Cardiac muscle cell (in vitro differentiated cells and primary cell): ENCODE measurements at regions not wholly inside any gene's neighbourhood (a gene's known extent, or its start where the extent isn't known, plus 50 kb on each side); places are given as distances from the start of the nearest gene placed in this dataset.
A peak's percentile ranks its signal among the peaks of the same experiment; 100 is the strongest.

Experiments used
- DNase-seq, 2 donors: peaks; one replicate each; pipeline versions ENCODE4 v3.0.0 to v3.0.0-alpha.2; 2010 to 2017; ENCODE audit warnings: low read depth in 1 of 2, low spot score in 1 of 2
- H3K27ac ChIP-seq: fragments of 200-600 bp; sonication (generic); 2 replicates; pipeline ENCODE4 v1.5.1; 2016
- H3K27me3 ChIP-seq: fragments of 200-600 bp; sonication (generic); 2 replicates; pipeline ENCODE4 v1.6.0; 2016; ENCODE audit warnings: control low read depth
- H3K36me3 ChIP-seq: fragments of 200-600 bp; sonication (generic); 2 replicates; pipeline ENCODE4 v1.5.1; 2016; ENCODE audit warnings: control low read depth
- H3K4me1 ChIP-seq: fragments of 200-600 bp; sonication (generic); 2 replicates; pipeline ENCODE4 v1.8.1; 2017; ENCODE audit warnings: low read depth, mild to moderate bottlenecking, mixed run types
- H3K4me3 ChIP-seq: fragments of 200-600 bp; sonication (generic); 2 replicates; pipeline ENCODE4 v1.5.1; 2016; ENCODE audit warnings: mild to moderate bottlenecking
- H3K9me3 ChIP-seq: fragments of 200-600 bp; sonication (generic); 2 replicates; pipeline ENCODE4 v1.5.1; 2017; ENCODE audit warnings: low read depth, mild to moderate bottlenecking, control low read depth
- CTCF ChIP-seq: IDR thresholded peaks from 2 replicates; pipeline ENCODE4 v1.5.1; 2012; ENCODE audit warnings: low read depth, mild to moderate bottlenecking, low read length

- no peaks in the 10 kb centered on the region for H3K27me3 ChIP-seq
- no peak overlapping the region for H3K4me3 ChIP-seq
- no peak for TF ChIP-seq CTCF
- DNase-seq = no peak
- no peaks in the 10 kb centered on the region for H3K9me3 ChIP-seq
- no peaks in the 10 kb centered on the region for H3K36me3 ChIP-seq
- no peak overlapping the region for H3K27ac ChIP-seq
- peaks cover 8% of the 10 kb centered on the region for H3K4me1 ChIP-seq
Measured at GRCh38 chr16:76190057-76190456, 87.1 kb upstream of the CNTNAP4 start.

GRCh38 chr16:76190480-76190879, 86.7 kb upstream of the CNTNAP4 start:
- no peak overlapping the region for H3K4me3 ChIP-seq
- no peaks in the 10 kb centered on the region for H3K27me3 ChIP-seq
- TF ChIP-seq CTCF = no peak
- no peak overlapping the region for H3K27ac ChIP-seq
- H3K36me3 ChIP-seq = no peaks in the 10 kb centered on the region
- peaks cover 12% of the 10 kb centered on the region for H3K4me1 ChIP-seq
- no peak for DNase-seq
- H3K9me3 ChIP-seq = no peaks in the 10 kb centered on the region

- no peaks in the 10 kb centered on the region for H3K27me3 ChIP-seq
- H3K9me3 ChIP-seq = no peaks in the 10 kb centered on the region
- peak in 1 of 2 donors; percentile 1 for DNase-seq
- no peaks in the 10 kb centered on the region for H3K36me3 ChIP-seq
- no peak overlapping the region for H3K4me3 ChIP-seq
- peaks cover 33% of the 10 kb centered on the region for H3K4me1 ChIP-seq
- TF ChIP-seq CTCF = no peak
- H3K27ac ChIP-seq = no peak overlapping the region
Measured at GRCh38 chr16:76193906-76194615, 83.1 kb upstream of the CNTNAP4 start.

- Histone ChIP-seq H3K27ac (peak overlapping the region; percentile 28), H3K4me3 (no peak overlapping the region)
Measured at GRCh38 chr16:76194616-76195015, 82.6 kb upstream of the CNTNAP4 start.

GRCh38 chr16:76195056-76195455, 82.1 kb upstream of the CNTNAP4 start:
- DNase-seq = peak in 1 of 2 donors; percentile 19
- no peaks in the 10 kb centered on the region for H3K27me3 ChIP-seq
- H3K27ac ChIP-seq = peak overlapping the region; percentile 28
- peaks cover 33% of the 10 kb centered on the region for H3K4me1 ChIP-seq
- H3K36me3 ChIP-seq = no peaks in the 10 kb centered on the region
- no peak overlapping the region for H3K4me3 ChIP-seq
- TF ChIP-seq CTCF = no peak
- H3K9me3 ChIP-seq = no peaks in the 10 kb centered on the region

More at GRCh38 chr16:76194616-76195015, 82.6 kb upstream of the CNTNAP4 start:
- DNase-seq = peak in 1 of 2 donors; percentile 13
- no peak for TF ChIP-seq CTCF
- Histone ChIP-seq H3K4me1 (peaks cover 33% of the 10 kb centered on the region), H3K36me3 (no peaks in the 10 kb centered on the region), H3K27me3 (no peaks in the 10 kb centered on the region), H3K9me3 (no peaks in the 10 kb centered on the region)
